Thoracic aorta (tissue), 2 donors: ENCODE measurements at regions not wholly inside any gene's neighbourhood (a gene's known extent, or its start where the extent isn't known, plus 50 kb on each side); places are given as distances from the start of the nearest gene placed in this dataset.

Source experiments
- ATAC-seq: fragments of 150-250 bp; one replicate; pipeline ENCODE4 v1.8.0; 2017; ENCODE audit warnings: low read depth; ENCODE audit not compliant: insufficient number of reproducible peaks, low FRiP score
- DNase-seq: peaks from one replicate; pipeline ENCODE4 v3.0.0-alpha.2; 2020; ENCODE audit warnings: low spot score
- H3K27ac ChIP-seq, 2 donors: fragments of 200-600 bp; sonication (generic); 1 replicate in 1 of 2; 2 replicates in 1 of 2; pipeline ENCODE4 v1.5.1; 2016; ENCODE audit warnings: mild to moderate bottlenecking in 2 of 2, moderate library complexity in 2 of 2
- H3K27me3 ChIP-seq: fragments of 200-600 bp; sonication (generic); replicated peaks from 2 replicates; pipeline ENCODE4 v1.6.0; 2016; ENCODE audit warnings: mild to moderate bottlenecking; ENCODE audit not compliant: insufficient read depth
- H3K36me3 ChIP-seq: fragments of 200-600 bp; sonication (generic); one replicate; pipeline ENCODE4 v1.5.1; 2016
- H3K4me1 ChIP-seq, 2 donors: fragments of 200-600 bp; sonication (generic); 1 replicate in 1 of 2; 2 replicates in 1 of 2; pipeline versions ENCODE4 v1.5.1 to v1.6.0; 2016; ENCODE audit warnings: low read depth in 2 of 2, mild to moderate bottlenecking in 1 of 2; ENCODE audit not compliant: control insufficient read depth in 1 of 2
- H3K4me3 ChIP-seq: fragments of 200-600 bp; sonication (generic); 2 replicates; pipeline ENCODE4 v1.5.1; 2016; ENCODE audit warnings: mild to moderate bottlenecking
- H3K9me3 ChIP-seq: fragments of 200-600 bp; sonication (generic); 2 replicates; pipeline ENCODE4 v1.5.1; 2016
- CTCF ChIP-seq: fragments of 200-600 bp; sonication (generic); IDR thresholded peaks from one replicate; pipeline ENCODE4 v1.5.1; 2019; ENCODE audit warnings: antibody characterized with exemption

- DNase-seq (no peak), ATAC-seq (no peak)
- no peaks in the 10 kb centered on the region for H3K36me3 ChIP-seq
- H3K27me3 ChIP-seq, result no peaks in the 10 kb centered on the region
- H3K27ac ChIP-seq, result no peak overlapping the region
- H3K4me1 ChIP-seq, result no peaks in the 10 kb centered on the region
- H3K4me3 ChIP-seq, result no peak overlapping the region
- no peaks in the 10 kb centered on the region for H3K9me3 ChIP-seq
- TF ChIP-seq CTCF, result no peak
Observed at GRCh38 chr4:177671845-177672244, 229.6 kb upstream of the AGA start.

- TF ChIP-seq CTCF, result no peak
- DNase-seq, result no peak
- Histone ChIP-seq H3K9me3 (no peaks in the 10 kb centered on the region), H3K4me1 (no peaks in the 10 kb centered on the region), H3K27ac (no peak overlapping the region), H3K27me3 (no peaks in the 10 kb centered on the region), H3K36me3 (no peaks in the 10 kb centered on the region), H3K4me3 (no peak overlapping the region)
- no peak for ATAC-seq
Observed at GRCh38 chr4:177673985-177674489, 231.8 kb upstream of the AGA start.

GRCh38 chr4:177680308-177680707 lies 238.1 kb upstream of the AGA start:
- Histone ChIP-seq H3K27me3 (no peaks in the 10 kb centered on the region), H3K4me3 (no peak overlapping the region), H3K9me3 (no peaks in the 10 kb centered on the region), H3K27ac (no peak overlapping the region), H3K36me3 (no peaks in the 10 kb centered on the region), H3K4me1 (no peaks in the 10 kb centered on the region)
- TF ChIP-seq CTCF, result no peak
- DNase-seq, result no peak
- ATAC-seq, result no peak

GRCh38 chr4:177681902-177682301 lies 239.7 kb upstream of the AGA start:
- DNase-seq, result no peak
- no peak overlapping the region for H3K27ac ChIP-seq
- no peaks in the 10 kb centered on the region for H3K36me3 ChIP-seq
- no peak for ATAC-seq
- no peaks in the 10 kb centered on the region for H3K4me1 ChIP-seq
- no peak for TF ChIP-seq CTCF
- H3K4me3 ChIP-seq, result no peak overlapping the region
- H3K9me3 ChIP-seq, result no peaks in the 10 kb centered on the region
- no peaks in the 10 kb centered on the region for H3K27me3 ChIP-seq

- TF ChIP-seq CTCF, result no peak
- no peaks in the 10 kb centered on the region for H3K27me3 ChIP-seq
- H3K9me3 ChIP-seq, result no peaks in the 10 kb centered on the region
- H3K4me1 ChIP-seq, result no peaks in the 10 kb centered on the region
- no peaks in the 10 kb centered on the region for H3K36me3 ChIP-seq
- H3K27ac ChIP-seq, result no peak overlapping the region
- DNase-seq, result no peak
- H3K4me3 ChIP-seq, result no peak overlapping the region
- no peak for ATAC-seq
Observed at GRCh38 chr4:177687117-177687516, 244.9 kb upstream of the AGA start.
